KMS-11 (cell line): ENCODE measurements at regions not wholly inside any gene's neighbourhood (a gene's known extent, or its start where the extent isn't known, plus 50 kb on each side); places are given as distances from the start of the nearest gene placed in this dataset.

ENCODE experiments used
- H2AFZ ChIP-seq: fragments of 200-600 bp; sonication (generic); 2 replicates; pipeline ENCODE4 v1.6.1; 2016; ENCODE audit warnings: antibody characterized with exemption, mixed run types, low read depth
- H3K27ac ChIP-seq: fragments of 200-600 bp; sonication (generic); 2 replicates; pipeline ENCODE4 v1.6.1; 2016; ENCODE audit warnings: mild to moderate bottlenecking, mixed run types
- H3K27me3 ChIP-seq: fragments of 200-600 bp; sonication (generic); 2 replicates; pipeline ENCODE4 v1.6.1; 2017; ENCODE audit warnings: mild to moderate bottlenecking, low read depth, mixed run types, moderate library complexity; ENCODE audit not compliant: insufficient read depth
- H3K36me3 ChIP-seq: fragments of 200-600 bp; sonication (generic); 2 replicates; pipeline ENCODE4 v1.6.1; 2017; ENCODE audit warnings: mild to moderate bottlenecking, mixed run types; ENCODE audit not compliant: insufficient read depth
- H3K4me1 ChIP-seq: fragments of 200-600 bp; sonication (generic); 2 replicates; pipeline ENCODE4 v1.6.1; 2016; ENCODE audit warnings: mild to moderate bottlenecking, low read depth, mixed run types; ENCODE audit not compliant: poor library complexity, severe bottlenecking
- H3K4me2 ChIP-seq: fragments of 200-600 bp; sonication (generic); 2 replicates; pipeline ENCODE4 v1.7.0; 2016; ENCODE audit warnings: mild to moderate bottlenecking, mixed run types
- H3K4me3 ChIP-seq: fragments of 200-600 bp; sonication (generic); IDR thresholded peaks from 2 replicates; pipeline ENCODE4 v1.6.1; 2017; ENCODE audit warnings: low read depth, low read length, mixed read lengths; ENCODE audit not compliant: insufficient read depth
- H3K79me2 ChIP-seq: fragments of 200-600 bp; sonication (generic); 2 replicates; pipeline ENCODE4 v1.6.1; 2016; ENCODE audit warnings: low read depth, mixed run types; ENCODE audit not compliant: insufficient read depth
- H3K9ac ChIP-seq: fragments of 200-600 bp; sonication (generic); 2 replicates; pipeline ENCODE4 v1.6.1; 2016; ENCODE audit warnings: mild to moderate bottlenecking, mixed run types
- H4K20me1 ChIP-seq: fragments of 200-600 bp; sonication (generic); 2 replicates; pipeline ENCODE4 v1.6.1; 2016; ENCODE audit warnings: mild to moderate bottlenecking, mixed run types; ENCODE audit not compliant: insufficient read depth
- CTCF ChIP-seq: fragments of 200-600 bp; sonication (generic); conservative IDR thresholded peaks from 2 replicates; pipeline ENCODE4 v1.6.1; 2017; ENCODE audit warnings: low read depth, mild to moderate bottlenecking, antibody characterized with exemption, low read length, moderate library complexity, mixed read lengths

GRCh38 chr1:105865546-105865945 lies 1190.9 kb upstream of the PRMT6 start:
- no peak overlapping the region for H3K4me2 ChIP-seq
- TF ChIP-seq CTCF, result no peak
- no peaks in the 10 kb centered on the region for H3K4me1 ChIP-seq
- no peak overlapping the region for H3K4me3 ChIP-seq
- no peaks in the 10 kb centered on the region for H3K79me2 ChIP-seq
- no peaks in the 10 kb centered on the region for H4K20me1 ChIP-seq
- H3K9ac ChIP-seq, result no peak overlapping the region
- no peaks in the 10 kb centered on the region for H3K36me3 ChIP-seq
- H3K27ac ChIP-seq, result no peak overlapping the region
- no peaks in the 10 kb centered on the region for H3K27me3 ChIP-seq
- no peak overlapping the region for H2AFZ ChIP-seq

- H3K4me3 ChIP-seq, result no peak overlapping the region
- no peaks in the 10 kb centered on the region for H4K20me1 ChIP-seq
- no peak overlapping the region for H3K9ac ChIP-seq
- no peaks in the 10 kb centered on the region for H3K4me1 ChIP-seq
- no peak for TF ChIP-seq CTCF
- H3K27me3 ChIP-seq, result no peaks in the 10 kb centered on the region
- H3K79me2 ChIP-seq, result no peaks in the 10 kb centered on the region
- no peak overlapping the region for H3K4me2 ChIP-seq
- no peaks in the 10 kb centered on the region for H3K36me3 ChIP-seq
- no peak overlapping the region for H2AFZ ChIP-seq
- no peak overlapping the region for H3K27ac ChIP-seq
Observed at GRCh38 chr1:105872817-105873216, 1183.7 kb upstream of the PRMT6 start.

- Histone ChIP-seq H3K4me2 (no peak overlapping the region), H3K27ac (no peak overlapping the region), H3K4me3 (no peak overlapping the region), H3K9ac (no peak overlapping the region), H3K36me3 (no peaks in the 10 kb centered on the region), H2AFZ (no peak overlapping the region), H3K27me3 (no peaks in the 10 kb centered on the region), H3K4me1 (no peaks in the 10 kb centered on the region), H4K20me1 (no peaks in the 10 kb centered on the region), H3K79me2 (no peaks in the 10 kb centered on the region)
- no peak for TF ChIP-seq CTCF
Observed at GRCh38 chr1:105874621-105875020, 1181.9 kb upstream of the PRMT6 start.

- Histone ChIP-seq H3K36me3 (no peaks in the 10 kb centered on the region), H4K20me1 (no peaks in the 10 kb centered on the region), H3K4me2 (no peak overlapping the region), H3K9ac (no peak overlapping the region), H3K27me3 (no peaks in the 10 kb centered on the region), H3K4me3 (no peak overlapping the region), H2AFZ (no peak overlapping the region), H3K79me2 (no peaks in the 10 kb centered on the region), H3K4me1 (no peaks in the 10 kb centered on the region), H3K27ac (no peak overlapping the region)
- TF ChIP-seq CTCF, result no peak
Observed at GRCh38 chr1:105886309-105886708, 1170.2 kb upstream of the PRMT6 start.

- H3K27ac ChIP-seq, result no peak overlapping the region
- H3K4me3 ChIP-seq, result no peak overlapping the region
- no peaks in the 10 kb centered on the region for H4K20me1 ChIP-seq
- no peaks in the 10 kb centered on the region for H3K27me3 ChIP-seq
- no peak overlapping the region for H3K9ac ChIP-seq
- no peaks in the 10 kb centered on the region for H3K4me1 ChIP-seq
- no peak overlapping the region for H3K4me2 ChIP-seq
- no peaks in the 10 kb centered on the region for H3K79me2 ChIP-seq
- H3K36me3 ChIP-seq, result no peaks in the 10 kb centered on the region
- H2AFZ ChIP-seq, result no peak overlapping the region
- TF ChIP-seq CTCF, result no peak
Observed at GRCh38 chr1:105891308-105891707, 1165.2 kb upstream of the PRMT6 start.
